Suprapubic skin (tissue), 4 donors: ENCODE measurements at regions not wholly inside any gene's neighbourhood (a gene's known extent, or its start where the extent isn't known, plus 50 kb on each side); places are given as distances from the start of the nearest gene placed in this dataset.

Source experiments
- EP300 ChIP-seq: sonication (generic); formaldehyde crosslinking; IDR thresholded peaks from one replicate; pipeline ENCODE4 v1.6.1; 2017; ENCODE audit warnings: antibody characterized with exemption
- POLR2A ChIP-seq, 2 donors: fragments of 450-650 bp; IDR thresholded peaks; one replicate each; pipeline ENCODE4 v1.6.1; 2017; ENCODE audit warnings: antibody characterized with exemption in 2 of 2, mild to moderate bottlenecking in 2 of 2, moderate library complexity in 2 of 2
- POLR2AphosphoS5 ChIP-seq, 3 donors: sonication (generic); formaldehyde crosslinking; IDR thresholded peaks; one replicate each; pipeline ENCODE4 v1.6.1; 2017; ENCODE audit warnings: antibody characterized with exemption in 3 of 3
- TF ChIP-seq, protein P1 (sequence below), 2 donors: fragments of 200-600 bp in 1 of 2; fragments of 450-650 bp in 1 of 2; sonication (generic) in 1 of 2; IDR thresholded peaks; one replicate each; pipeline ENCODE4 v1.5.1; 2016 to 2019; ENCODE audit warnings: antibody characterized with exemption in 2 of 2, mild to moderate bottlenecking in 1 of 2, moderate library complexity in 1 of 2

DNA sequence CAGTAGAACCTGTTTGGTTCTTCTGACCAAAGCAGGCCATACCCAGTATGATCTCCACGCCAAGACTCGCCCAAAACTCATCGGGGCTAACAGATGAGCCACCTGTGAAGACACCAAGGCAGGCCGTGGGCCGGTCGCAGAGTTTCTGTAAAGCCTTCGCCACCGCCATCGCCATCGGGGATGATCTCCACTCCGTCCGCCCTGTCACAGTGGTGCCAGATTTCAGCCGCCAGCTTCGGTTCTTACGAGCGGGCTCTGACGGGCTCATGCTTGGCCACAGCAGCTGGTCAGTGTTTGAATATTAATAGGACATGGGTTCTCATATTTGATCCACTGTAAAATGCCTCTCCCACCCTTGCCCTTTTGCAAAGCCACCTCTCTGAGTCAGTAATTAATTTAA, 113.2 kb upstream of the TMEM132D start:
- TF ChIP-seq, protein P1, sequence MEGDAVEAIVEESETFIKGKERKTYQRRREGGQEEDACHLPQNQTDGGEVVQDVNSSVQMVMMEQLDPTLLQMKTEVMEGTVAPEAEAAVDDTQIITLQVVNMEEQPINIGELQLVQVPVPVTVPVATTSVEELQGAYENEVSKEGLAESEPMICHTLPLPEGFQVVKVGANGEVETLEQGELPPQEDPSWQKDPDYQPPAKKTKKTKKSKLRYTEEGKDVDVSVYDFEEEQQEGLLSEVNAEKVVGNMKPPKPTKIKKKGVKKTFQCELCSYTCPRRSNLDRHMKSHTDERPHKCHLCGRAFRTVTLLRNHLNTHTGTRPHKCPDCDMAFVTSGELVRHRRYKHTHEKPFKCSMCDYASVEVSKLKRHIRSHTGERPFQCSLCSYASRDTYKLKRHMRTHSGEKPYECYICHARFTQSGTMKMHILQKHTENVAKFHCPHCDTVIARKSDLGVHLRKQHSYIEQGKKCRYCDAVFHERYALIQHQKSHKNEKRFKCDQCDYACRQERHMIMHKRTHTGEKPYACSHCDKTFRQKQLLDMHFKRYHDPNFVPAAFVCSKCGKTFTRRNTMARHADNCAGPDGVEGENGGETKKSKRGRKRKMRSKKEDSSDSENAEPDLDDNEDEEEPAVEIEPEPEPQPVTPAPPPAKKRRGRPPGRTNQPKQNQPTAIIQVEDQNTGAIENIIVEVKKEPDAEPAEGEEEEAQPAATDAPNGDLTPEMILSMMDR (IDR thresholded peaks at IDR 0.05) = no peak
- TF ChIP-seq POLR2A (IDR thresholded peaks at IDR 0.05) (no peak), POLR2AphosphoS5 (IDR thresholded peaks at IDR 0.05) (no peak), EP300 (no peak)
